ENCODE measurements at regions not wholly inside any gene's neighbourhood (a gene's known extent, or its start where the extent isn't known, plus 50 kb on each side); places are given as distances from the start of the nearest gene placed in this dataset.
"Not testable (repeated sequence)": the region's sequence is repeated elsewhere in the genome, so short reads cannot be mapped to it uniquely, and the experiment has no call there.

DNA sequence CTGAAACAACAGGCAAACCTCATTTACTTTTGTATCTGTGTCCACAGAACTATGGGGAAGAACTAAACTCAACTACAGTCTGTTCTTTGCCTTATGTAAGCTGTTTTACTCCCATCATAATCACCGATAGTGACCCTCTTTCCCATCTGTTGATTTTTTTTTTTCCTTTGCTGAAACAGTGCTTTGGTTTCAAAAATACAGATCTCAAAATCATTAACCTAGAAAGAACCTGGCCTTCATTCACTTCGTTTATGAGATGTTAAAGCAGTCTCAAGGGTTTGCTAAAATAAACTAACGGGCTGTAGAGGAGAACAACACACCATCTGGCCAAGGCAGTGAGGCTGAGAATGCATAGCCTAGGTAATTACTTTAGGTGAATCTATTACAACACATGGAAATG, 706.6 kb upstream of the ZNF608 start:
- H3K9ac ChIP-seq (ENCODE audit: low read length in 2 of 2): no peak overlapping the region
- H3K4me1 ChIP-seq (ENCODE audit: control insufficient read depth, insufficient read depth, low read length): no peaks in the 10 kb centered on the region
- no peaks in the 10 kb centered on the region for H3K27me3 ChIP-seq (ENCODE audit: control insufficient read depth in 1 of 2, insufficient read depth in 2 of 2, low read length in 2 of 2)
- H3K36me3 ChIP-seq (ENCODE audit: control insufficient read depth in 2 of 2, insufficient read depth in 2 of 2, low read length in 2 of 2): no peaks in the 10 kb centered on the region
- H3K9me3 ChIP-seq (ENCODE audit: control insufficient read depth in 2 of 2, low read length in 2 of 2): no peaks in the 10 kb centered on the region
- no peak overlapping the region for H3K4me3 ChIP-seq (ENCODE audit: low read length in 2 of 2)
- no peak overlapping the region for H3K27ac ChIP-seq (ENCODE audit: low read length)

DNA sequence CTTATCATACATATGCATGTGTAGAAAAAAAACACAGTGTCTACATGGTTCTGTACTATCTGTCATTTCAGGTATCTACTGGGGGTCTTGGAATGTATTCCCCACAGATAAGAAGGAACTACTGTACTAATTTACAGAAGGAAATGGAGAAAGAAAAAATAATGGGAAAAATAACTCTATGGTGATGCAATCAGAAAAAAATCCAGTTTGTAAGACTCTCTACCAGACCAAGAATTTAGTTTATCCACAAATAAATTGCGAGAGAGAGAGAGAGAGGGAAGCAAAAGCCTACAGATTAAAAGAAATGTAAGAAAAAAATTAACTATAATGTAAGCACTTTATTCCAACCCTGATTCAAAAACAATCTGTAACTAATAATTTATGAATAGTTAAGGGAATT, 708.6 kb upstream of the ZNF608 start:
- Histone ChIP-seq H3K9ac (ENCODE audit: low read length in 2 of 2) (no peak overlapping the region), H3K9me3 (ENCODE audit: control insufficient read depth in 2 of 2, low read length in 2 of 2) (no peaks in the 10 kb centered on the region), H3K27ac (ENCODE audit: low read length) (no peak overlapping the region), H3K4me3 (ENCODE audit: low read length in 2 of 2) (no peak overlapping the region), H3K36me3 (ENCODE audit: control insufficient read depth in 2 of 2, insufficient read depth in 2 of 2, low read length in 2 of 2) (no peaks in the 10 kb centered on the region), H3K4me1 (ENCODE audit: control insufficient read depth, insufficient read depth, low read length) (no peaks in the 10 kb centered on the region), H3K27me3 (ENCODE audit: control insufficient read depth in 1 of 2, insufficient read depth in 2 of 2, low read length in 2 of 2) (no peaks in the 10 kb centered on the region)

DNA sequence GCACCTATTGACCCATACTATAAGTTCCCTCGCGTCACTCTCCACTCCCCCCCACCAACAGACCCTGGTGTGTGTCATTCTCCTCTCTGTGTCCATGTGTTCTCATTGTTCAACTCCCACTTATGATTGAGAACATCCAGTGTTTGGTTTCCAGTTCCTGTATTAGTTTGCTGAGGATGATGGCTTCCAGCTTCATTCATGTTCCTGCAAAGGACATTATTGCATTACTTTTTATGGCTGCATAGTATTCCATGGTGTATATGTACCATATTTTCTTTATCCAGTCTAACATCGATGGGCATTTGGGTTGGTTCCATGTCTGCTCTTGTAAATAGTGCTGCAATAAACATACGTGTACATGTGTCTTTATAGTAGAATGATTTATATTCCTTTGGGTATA, 709.6 kb upstream of the ZNF608 start:
- not testable (repeated sequence) for H3K9ac ChIP-seq (ENCODE audit: low read length in 2 of 2); H3K4me3 ChIP-seq (ENCODE audit: low read length in 2 of 2); H3K9me3 ChIP-seq (ENCODE audit: control insufficient read depth in 2 of 2, low read length in 2 of 2); H3K27ac ChIP-seq (ENCODE audit: low read length); H3K27me3 ChIP-seq (ENCODE audit: control insufficient read depth in 1 of 2, insufficient read depth in 2 of 2, low read length in 2 of 2); H3K4me1 ChIP-seq (ENCODE audit: control insufficient read depth, insufficient read depth, low read length); H3K36me3 ChIP-seq (ENCODE audit: control insufficient read depth in 2 of 2, insufficient read depth in 2 of 2, low read length in 2 of 2)

DNA sequence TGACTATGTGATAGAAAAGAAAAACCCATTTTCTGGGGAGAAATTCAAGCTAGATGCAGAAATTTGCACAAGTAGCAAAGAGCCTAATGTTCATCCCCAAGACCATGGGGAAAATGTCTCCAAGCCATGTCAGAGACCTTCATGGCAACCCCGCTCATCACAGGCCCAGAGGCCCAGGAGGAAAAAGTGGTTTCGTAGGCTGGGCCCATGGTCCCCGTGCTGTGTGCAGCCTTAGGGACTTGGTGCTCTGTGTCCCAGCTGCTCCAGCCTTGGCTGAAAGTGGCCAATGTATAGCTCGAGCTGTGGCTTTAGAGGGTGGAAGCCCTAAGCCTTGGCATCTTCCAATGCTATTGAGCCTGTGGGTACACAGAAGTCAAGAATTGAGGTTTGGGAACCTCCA, 711.2 kb upstream of the ZNF608 start:
- no peaks in the 10 kb centered on the region for H3K9me3 ChIP-seq (ENCODE audit: control insufficient read depth in 2 of 2, low read length in 2 of 2)
- H3K27me3 ChIP-seq (ENCODE audit: control insufficient read depth in 1 of 2, insufficient read depth in 2 of 2, low read length in 2 of 2): no peaks in the 10 kb centered on the region
- no peak overlapping the region for H3K27ac ChIP-seq (ENCODE audit: low read length)
- H3K4me3 ChIP-seq (ENCODE audit: low read length in 2 of 2): no peak overlapping the region
- H3K4me1 ChIP-seq (ENCODE audit: control insufficient read depth, insufficient read depth, low read length): no peaks in the 10 kb centered on the region
- no peaks in the 10 kb centered on the region for H3K36me3 ChIP-seq (ENCODE audit: control insufficient read depth in 2 of 2, insufficient read depth in 2 of 2, low read length in 2 of 2)
- no peak overlapping the region for H3K9ac ChIP-seq (ENCODE audit: low read length in 2 of 2)

DNA sequence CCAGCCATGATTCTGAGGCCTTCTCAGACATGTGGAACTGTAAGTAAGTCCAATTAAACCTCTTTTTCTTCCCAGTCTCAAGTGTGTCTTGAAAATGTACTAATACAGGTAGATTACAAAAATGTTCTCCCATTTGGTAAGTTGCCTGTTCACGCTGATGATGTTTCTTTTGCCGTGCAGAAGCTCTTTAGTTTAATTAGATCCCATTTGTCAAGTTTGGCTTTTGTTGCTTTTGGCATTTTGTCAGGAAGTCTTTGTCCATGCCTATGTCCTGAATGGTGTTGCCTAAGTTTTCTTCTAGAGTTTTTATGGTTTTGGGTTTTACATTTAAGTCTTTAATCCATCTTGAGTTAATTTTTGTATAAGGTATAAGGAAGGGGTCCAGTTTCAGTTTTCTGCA, 712.5 kb upstream of the ZNF608 start:
- not testable (repeated sequence) for H3K4me3 ChIP-seq (ENCODE audit: low read length in 2 of 2); H3K9ac ChIP-seq (ENCODE audit: low read length in 2 of 2); H3K27ac ChIP-seq (ENCODE audit: low read length); H3K9me3 ChIP-seq (ENCODE audit: control insufficient read depth in 2 of 2, low read length in 2 of 2); H3K4me1 ChIP-seq (ENCODE audit: control insufficient read depth, insufficient read depth, low read length); H3K27me3 ChIP-seq (ENCODE audit: control insufficient read depth in 1 of 2, insufficient read depth in 2 of 2, low read length in 2 of 2); H3K36me3 ChIP-seq (ENCODE audit: control insufficient read depth in 2 of 2, insufficient read depth in 2 of 2, low read length in 2 of 2)

DNA sequence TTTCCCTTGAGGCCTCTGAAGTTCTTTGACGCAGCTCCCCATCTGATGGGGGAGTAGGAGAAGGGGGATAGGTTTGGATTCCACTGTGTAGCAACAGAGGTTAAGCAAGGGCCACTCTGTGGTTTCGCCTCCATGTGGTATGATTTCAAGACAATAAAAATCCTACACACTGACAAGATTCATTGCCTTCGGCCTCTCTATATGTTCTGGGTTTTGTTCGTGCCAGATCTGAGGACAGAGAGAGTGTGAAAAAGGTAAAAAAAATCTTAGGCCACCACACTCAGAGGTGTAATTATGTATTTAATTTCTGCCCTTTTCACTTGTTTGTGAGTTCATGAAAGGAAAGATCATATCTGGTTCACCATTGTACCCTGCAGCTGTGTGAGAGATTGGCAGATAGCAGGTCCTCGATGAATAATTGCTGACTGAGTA, 715.2 kb upstream of the ZNF608 start:
- Histone ChIP-seq H3K27me3 (ENCODE audit: control insufficient read depth in 1 of 2, insufficient read depth in 2 of 2, low read length in 2 of 2) (no peaks in the 10 kb centered on the region), H3K27ac (ENCODE audit: low read length) (no peak overlapping the region), H3K36me3 (ENCODE audit: control insufficient read depth in 2 of 2, insufficient read depth in 2 of 2, low read length in 2 of 2) (no peaks in the 10 kb centered on the region), H3K4me3 (ENCODE audit: low read length in 2 of 2) (no peak overlapping the region), H3K9me3 (ENCODE audit: control insufficient read depth in 2 of 2, low read length in 2 of 2) (no peaks in the 10 kb centered on the region), H3K9ac (ENCODE audit: low read length in 2 of 2) (no peak overlapping the region), H3K4me1 (ENCODE audit: control insufficient read depth, insufficient read depth, low read length) (no peaks in the 10 kb centered on the region)

DNA sequence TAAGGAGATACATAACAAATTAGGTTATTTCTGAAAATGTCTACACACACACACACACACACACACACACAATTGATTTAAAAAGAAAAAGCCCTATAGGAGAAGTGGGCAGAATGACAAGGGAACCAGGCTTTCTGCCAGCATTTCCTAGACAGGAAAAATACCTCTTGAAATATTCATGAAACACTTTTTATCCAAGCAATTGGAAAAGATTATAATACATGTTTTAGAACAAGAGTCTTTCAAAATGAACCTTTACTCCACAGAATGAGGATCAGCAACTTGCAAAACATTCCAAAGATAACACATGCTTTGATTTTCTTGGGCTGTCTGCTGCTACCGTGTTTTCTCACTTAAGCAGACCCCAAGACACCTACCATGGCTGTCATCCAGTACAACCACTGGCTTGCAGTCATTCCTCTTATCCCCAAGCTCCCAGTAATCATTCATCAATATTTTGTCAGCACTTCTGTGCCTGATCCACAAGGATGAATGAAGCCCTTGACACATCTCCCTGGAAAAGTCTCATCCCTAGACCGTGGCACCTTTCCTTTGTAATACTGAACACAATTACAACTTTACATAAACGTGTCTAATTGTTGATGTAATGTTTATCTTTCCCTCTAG, 717.1 kb upstream of the ZNF608 start:
- Histone ChIP-seq H3K36me3 (ENCODE audit: control insufficient read depth in 2 of 2, insufficient read depth in 2 of 2, low read length in 2 of 2) (no peaks in the 10 kb centered on the region), H3K4me3 (ENCODE audit: low read length in 2 of 2) (no peak overlapping the region), H3K9me3 (ENCODE audit: control insufficient read depth in 2 of 2, low read length in 2 of 2) (no peaks in the 10 kb centered on the region), H3K27ac (ENCODE audit: low read length) (no peak overlapping the region), H3K9ac (ENCODE audit: low read length in 2 of 2) (no peak overlapping the region), H3K4me1 (ENCODE audit: control insufficient read depth, insufficient read depth, low read length) (no peaks in the 10 kb centered on the region), H3K27me3 (ENCODE audit: control insufficient read depth in 1 of 2, insufficient read depth in 2 of 2, low read length in 2 of 2) (no peaks in the 10 kb centered on the region)

DNA sequence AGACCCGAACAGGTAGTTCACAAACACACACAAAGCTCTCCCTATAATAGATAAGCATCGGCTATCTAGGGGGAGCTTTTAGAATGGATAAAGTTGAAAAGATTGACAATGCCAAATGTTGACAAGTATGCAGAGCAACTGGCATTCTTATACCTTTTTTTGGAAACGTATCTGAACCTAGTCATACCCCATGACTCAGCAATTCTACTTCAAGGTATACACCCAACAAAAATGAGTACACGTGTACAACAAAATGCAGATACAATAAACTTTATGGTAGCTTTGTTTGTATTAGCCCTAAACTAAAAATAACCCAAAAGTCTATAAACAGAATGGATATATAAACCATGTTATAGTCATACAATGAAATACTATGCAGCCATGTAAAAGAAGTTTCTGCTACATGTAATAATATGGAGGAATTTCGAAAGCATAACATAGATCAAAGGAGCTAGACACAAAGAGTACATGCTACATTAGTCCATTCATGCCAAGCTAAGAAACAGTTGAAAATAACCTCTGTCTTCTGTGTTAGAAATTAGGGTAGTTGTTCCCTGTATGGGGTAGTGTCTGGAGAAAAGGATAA, 718.5 kb upstream of the ZNF608 start:
- Histone ChIP-seq H3K36me3 (ENCODE audit: control insufficient read depth in 2 of 2, insufficient read depth in 2 of 2, low read length in 2 of 2) (no peaks in the 10 kb centered on the region), H3K4me1 (ENCODE audit: control insufficient read depth, insufficient read depth, low read length) (no peaks in the 10 kb centered on the region), H3K4me3 (ENCODE audit: low read length in 2 of 2) (no peak overlapping the region), H3K9me3 (ENCODE audit: control insufficient read depth in 2 of 2, low read length in 2 of 2) (no peaks in the 10 kb centered on the region), H3K9ac (ENCODE audit: low read length in 2 of 2) (no peak overlapping the region), H3K27me3 (ENCODE audit: control insufficient read depth in 1 of 2, insufficient read depth in 2 of 2, low read length in 2 of 2) (no peaks in the 10 kb centered on the region), H3K27ac (ENCODE audit: low read length) (no peak overlapping the region)

DNA sequence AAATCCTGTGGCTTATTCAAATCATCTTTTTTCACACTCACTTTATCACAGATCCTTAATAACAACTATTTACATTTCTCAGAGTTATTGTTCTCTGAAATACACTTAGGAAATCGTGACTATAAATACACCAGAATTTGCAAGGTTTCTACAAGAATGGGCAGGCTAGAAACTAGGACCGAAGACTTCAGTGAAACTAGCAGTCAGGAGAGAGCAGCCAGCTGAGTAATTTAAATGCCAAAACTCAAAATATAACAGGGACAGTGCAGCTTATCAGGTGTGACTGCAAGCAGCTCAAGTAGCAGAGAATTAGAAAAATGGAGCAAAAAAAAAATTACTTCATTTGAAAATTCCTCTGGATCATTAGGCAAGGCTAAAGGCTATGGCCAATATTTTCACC, 719.3 kb upstream of the ZNF608 start:
- H3K27me3 ChIP-seq (ENCODE audit: control insufficient read depth in 1 of 2, insufficient read depth in 2 of 2, low read length in 2 of 2): no peaks in the 10 kb centered on the region
- H3K9me3 ChIP-seq (ENCODE audit: control insufficient read depth in 2 of 2, low read length in 2 of 2): no peaks in the 10 kb centered on the region
- H3K27ac ChIP-seq (ENCODE audit: low read length): no peak overlapping the region
- no peaks in the 10 kb centered on the region for H3K4me1 ChIP-seq (ENCODE audit: control insufficient read depth, insufficient read depth, low read length)
- no peaks in the 10 kb centered on the region for H3K36me3 ChIP-seq (ENCODE audit: control insufficient read depth in 2 of 2, insufficient read depth in 2 of 2, low read length in 2 of 2)
- H3K9ac ChIP-seq (ENCODE audit: low read length in 2 of 2): no peak overlapping the region
- no peak overlapping the region for H3K4me3 ChIP-seq (ENCODE audit: low read length in 2 of 2)

DNA sequence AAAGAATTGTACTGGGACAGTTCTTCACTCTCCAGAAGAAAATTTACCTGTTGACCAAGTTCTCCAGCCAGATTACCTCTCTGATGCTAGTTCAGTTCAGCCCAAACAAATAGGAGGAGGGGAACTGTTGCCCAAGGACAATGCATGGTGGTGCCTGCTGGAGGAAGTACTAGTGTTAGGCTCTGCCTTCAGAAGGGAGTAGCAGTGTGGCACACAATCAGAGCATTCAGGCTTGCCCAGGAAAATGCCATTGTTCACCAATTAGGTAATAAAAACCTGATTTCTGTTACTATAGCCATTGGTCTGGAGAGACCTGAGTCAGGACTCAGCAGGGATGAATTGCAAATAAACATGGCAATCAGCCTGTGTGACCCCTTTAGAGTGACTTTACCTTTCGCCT, 720.8 kb upstream of the ZNF608 start:
- Histone ChIP-seq H3K4me3 (ENCODE audit: low read length in 2 of 2) (no peak overlapping the region), H3K4me1 (ENCODE audit: control insufficient read depth, insufficient read depth, low read length) (no peaks in the 10 kb centered on the region), H3K9ac (ENCODE audit: low read length in 2 of 2) (no peak overlapping the region), H3K36me3 (ENCODE audit: control insufficient read depth in 2 of 2, insufficient read depth in 2 of 2, low read length in 2 of 2) (no peaks in the 10 kb centered on the region), H3K27ac (ENCODE audit: low read length) (no peak overlapping the region), H3K27me3 (ENCODE audit: control insufficient read depth in 1 of 2, insufficient read depth in 2 of 2, low read length in 2 of 2) (no peaks in the 10 kb centered on the region), H3K9me3 (ENCODE audit: control insufficient read depth in 2 of 2, low read length in 2 of 2) (no peaks in the 10 kb centered on the region)

DNA sequence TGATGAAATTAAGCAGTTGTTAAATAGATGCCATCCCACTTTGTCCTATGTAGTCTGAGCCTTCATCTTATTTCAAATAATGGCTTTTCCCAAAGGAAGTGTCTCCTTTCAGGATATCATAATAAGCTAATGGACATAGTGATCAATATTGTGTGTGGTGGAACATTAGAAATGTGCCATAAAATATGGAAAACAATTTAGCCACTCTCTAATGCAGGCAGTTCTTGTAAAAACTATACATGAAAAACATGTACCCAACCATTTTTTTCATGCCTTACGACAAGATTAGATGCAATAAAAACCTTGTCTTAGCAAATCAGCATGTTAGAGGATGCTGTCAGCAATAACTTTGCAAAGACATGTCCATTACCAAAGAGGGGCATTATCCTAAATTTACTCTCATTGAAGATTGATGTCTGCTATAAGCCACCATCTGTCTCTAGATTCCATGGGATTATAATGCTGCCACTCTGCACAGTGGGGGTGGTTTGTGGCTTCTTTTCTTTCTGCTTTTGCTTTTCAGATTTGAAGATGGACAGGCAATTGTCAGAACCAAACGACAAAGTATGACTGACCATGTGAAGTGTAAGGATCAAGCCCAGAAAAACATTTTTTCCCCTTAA, 724.0 kb upstream of the ZNF608 start:
- Histone ChIP-seq H3K4me1 (ENCODE audit: control insufficient read depth, insufficient read depth, low read length) (no peaks in the 10 kb centered on the region), H3K9me3 (ENCODE audit: control insufficient read depth in 2 of 2, low read length in 2 of 2) (no peaks in the 10 kb centered on the region), H3K36me3 (ENCODE audit: control insufficient read depth in 2 of 2, insufficient read depth in 2 of 2, low read length in 2 of 2) (no peaks in the 10 kb centered on the region)

More for the DNA sequence above, 724.0 kb upstream of the ZNF608 start:
- Histone ChIP-seq H3K27ac (ENCODE audit: low read length) (no peak overlapping the region), H3K4me3 (ENCODE audit: low read length in 2 of 2) (no peak overlapping the region), H3K27me3 (ENCODE audit: control insufficient read depth in 1 of 2, insufficient read depth in 2 of 2, low read length in 2 of 2) (no peaks in the 10 kb centered on the region), H3K9ac (ENCODE audit: low read length in 2 of 2) (no peak overlapping the region)

Measured in stomach smooth muscle (tissue), 2 donors.